Renal cortex interstitium (tissue), 11 donors: ENCODE measurements at regions not wholly inside any gene's neighbourhood (a gene's known extent, or its start where the extent isn't known, plus 50 kb on each side); places are given as distances from the start of the nearest gene placed in this dataset.
A peak's percentile ranks its signal among the peaks of the same experiment; 100 is the strongest.

Experiments used
- DNase-seq, 11 donors: peaks; one replicate each; pipeline ENCODE4 v3.0.0-alpha.2; 2013; ENCODE audit warnings: low read depth in 9 of 11, low spot score in 4 of 11; ENCODE audit errors: extremely low read depth in 1 of 11

GRCh38 chr6:112752791-112753190 lies 405.7 kb downstream of the RFPL4B start:
- DNase-seq = no peak

GRCh38 chr6:112760831-112761230 lies 413.7 kb downstream of the RFPL4B start:
- no peak for DNase-seq

- DNase-seq = no peak
Observed at GRCh38 chr6:112761740-112762139, 414.6 kb downstream of the RFPL4B start.

GRCh38 chr6:112764377-112764776 lies 417.2 kb downstream of the RFPL4B start:
- DNase-seq = no peak

- DNase-seq = no peak
Observed at GRCh38 chr6:112770308-112770707, 423.2 kb downstream of the RFPL4B start.

- DNase-seq = no peak
Observed at GRCh38 chr6:112773187-112773586, 426.1 kb downstream of the RFPL4B start.

GRCh38 chr6:112774319-112774718 lies 427.2 kb downstream of the RFPL4B start:
- DNase-seq = no peak

GRCh38 chr6:112780498-112781096 lies 433.5 kb downstream of the RFPL4B start:
- peak; percentile 59 to 85 (median 75) for DNase-seq

- DNase-seq = no peak
Observed at GRCh38 chr6:112781241-112781640, 434.1 kb downstream of the RFPL4B start.

- no peak for DNase-seq
Observed at GRCh38 chr6:112785408-112785807, 438.3 kb downstream of the RFPL4B start.

GRCh38 chr6:112786801-112787200 lies 439.7 kb downstream of the RFPL4B start:
- DNase-seq = no peak

GRCh38 chr6:112787371-112787770 lies 440.2 kb downstream of the RFPL4B start:
- no peak for DNase-seq

- DNase-seq = no peak
Observed at GRCh38 chr6:112795316-112795715, 448.2 kb downstream of the RFPL4B start.

GRCh38 chr6:112796712-112797111 lies 449.6 kb downstream of the RFPL4B start:
- DNase-seq = no peak

- no peak for DNase-seq
Observed at GRCh38 chr6:112799889-112800288, 452.8 kb downstream of the RFPL4B start.

GRCh38 chr6:112800439-112800838 lies 453.3 kb downstream of the RFPL4B start:
- DNase-seq = no peak

GRCh38 chr6:112800916-112801315 lies 453.8 kb downstream of the RFPL4B start:
- no peak for DNase-seq

GRCh38 chr6:112801468-112802080 lies 454.4 kb downstream of the RFPL4B start:
- DNase-seq = no peak

- no peak for DNase-seq
Observed at GRCh38 chr6:112802144-112802543, 455.0 kb downstream of the RFPL4B start.

GRCh38 chr6:112804638-112805330 lies 457.7 kb downstream of the RFPL4B start:
- no peak for DNase-seq
